ENCODE measurements at regions not wholly inside any gene's neighbourhood (a gene's known extent, or its start where the extent isn't known, plus 50 kb on each side); places are given as distances from the start of the nearest gene placed in this dataset.

DNA sequence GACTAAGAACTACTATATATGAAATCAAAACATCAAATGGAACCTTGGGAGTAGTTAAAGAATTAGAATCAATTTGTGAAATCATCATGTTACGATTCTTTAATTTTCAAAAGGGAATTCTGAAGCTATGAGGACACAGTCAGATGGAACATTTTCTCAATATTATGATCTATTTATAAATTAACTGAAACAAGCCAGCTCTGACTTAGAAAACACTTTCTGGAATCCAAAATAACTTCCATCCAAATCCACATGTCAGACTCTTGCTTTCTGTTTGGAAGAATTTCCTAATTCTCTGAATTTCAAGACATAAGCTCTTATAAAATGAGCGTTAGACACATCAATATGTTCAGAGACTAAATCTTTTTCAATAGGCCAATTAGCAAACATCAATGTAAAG is 737.7 kb upstream of the SOX9 start:
- no peak overlapping the region for H3K4me3 ChIP-seq
- H3K27me3 ChIP-seq: no peaks in the 10 kb centered on the region
- no peak overlapping the region for H3K27ac ChIP-seq
- no peaks in the 10 kb centered on the region for H3K36me3 ChIP-seq
- H3K9me3 ChIP-seq: no peaks in the 10 kb centered on the region
- H3K4me1 ChIP-seq: no peaks in the 10 kb centered on the region
- no peak for TF ChIP-seq POLR2A (IDR thresholded peaks at IDR 0.05)
- TF ChIP-seq, protein P1, sequence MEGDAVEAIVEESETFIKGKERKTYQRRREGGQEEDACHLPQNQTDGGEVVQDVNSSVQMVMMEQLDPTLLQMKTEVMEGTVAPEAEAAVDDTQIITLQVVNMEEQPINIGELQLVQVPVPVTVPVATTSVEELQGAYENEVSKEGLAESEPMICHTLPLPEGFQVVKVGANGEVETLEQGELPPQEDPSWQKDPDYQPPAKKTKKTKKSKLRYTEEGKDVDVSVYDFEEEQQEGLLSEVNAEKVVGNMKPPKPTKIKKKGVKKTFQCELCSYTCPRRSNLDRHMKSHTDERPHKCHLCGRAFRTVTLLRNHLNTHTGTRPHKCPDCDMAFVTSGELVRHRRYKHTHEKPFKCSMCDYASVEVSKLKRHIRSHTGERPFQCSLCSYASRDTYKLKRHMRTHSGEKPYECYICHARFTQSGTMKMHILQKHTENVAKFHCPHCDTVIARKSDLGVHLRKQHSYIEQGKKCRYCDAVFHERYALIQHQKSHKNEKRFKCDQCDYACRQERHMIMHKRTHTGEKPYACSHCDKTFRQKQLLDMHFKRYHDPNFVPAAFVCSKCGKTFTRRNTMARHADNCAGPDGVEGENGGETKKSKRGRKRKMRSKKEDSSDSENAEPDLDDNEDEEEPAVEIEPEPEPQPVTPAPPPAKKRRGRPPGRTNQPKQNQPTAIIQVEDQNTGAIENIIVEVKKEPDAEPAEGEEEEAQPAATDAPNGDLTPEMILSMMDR (IDR thresholded peaks at IDR 0.05): no peak
- DNase-seq: no peak

DNA sequence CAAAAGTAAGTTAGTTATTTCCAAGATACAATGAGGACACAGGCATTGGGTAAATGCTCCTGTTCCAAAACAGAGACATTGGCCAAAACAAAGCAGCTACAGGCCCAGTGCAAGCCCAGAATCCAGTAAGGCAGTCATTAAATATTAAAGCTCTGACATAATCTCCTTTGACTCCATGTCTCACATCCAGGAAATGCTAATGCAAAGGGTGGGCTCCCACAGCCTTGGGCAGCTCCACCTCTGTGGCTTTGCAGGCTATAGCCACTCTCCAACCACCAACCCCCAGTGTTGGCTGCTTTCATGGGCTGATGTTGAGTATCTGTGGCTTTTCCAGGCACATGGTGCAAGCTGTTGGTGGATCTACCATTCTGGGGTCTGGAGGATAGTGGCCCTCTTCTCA is 733.4 kb upstream of the SOX9 start:
- no peaks in the 10 kb centered on the region for H3K9me3 ChIP-seq

DNA sequence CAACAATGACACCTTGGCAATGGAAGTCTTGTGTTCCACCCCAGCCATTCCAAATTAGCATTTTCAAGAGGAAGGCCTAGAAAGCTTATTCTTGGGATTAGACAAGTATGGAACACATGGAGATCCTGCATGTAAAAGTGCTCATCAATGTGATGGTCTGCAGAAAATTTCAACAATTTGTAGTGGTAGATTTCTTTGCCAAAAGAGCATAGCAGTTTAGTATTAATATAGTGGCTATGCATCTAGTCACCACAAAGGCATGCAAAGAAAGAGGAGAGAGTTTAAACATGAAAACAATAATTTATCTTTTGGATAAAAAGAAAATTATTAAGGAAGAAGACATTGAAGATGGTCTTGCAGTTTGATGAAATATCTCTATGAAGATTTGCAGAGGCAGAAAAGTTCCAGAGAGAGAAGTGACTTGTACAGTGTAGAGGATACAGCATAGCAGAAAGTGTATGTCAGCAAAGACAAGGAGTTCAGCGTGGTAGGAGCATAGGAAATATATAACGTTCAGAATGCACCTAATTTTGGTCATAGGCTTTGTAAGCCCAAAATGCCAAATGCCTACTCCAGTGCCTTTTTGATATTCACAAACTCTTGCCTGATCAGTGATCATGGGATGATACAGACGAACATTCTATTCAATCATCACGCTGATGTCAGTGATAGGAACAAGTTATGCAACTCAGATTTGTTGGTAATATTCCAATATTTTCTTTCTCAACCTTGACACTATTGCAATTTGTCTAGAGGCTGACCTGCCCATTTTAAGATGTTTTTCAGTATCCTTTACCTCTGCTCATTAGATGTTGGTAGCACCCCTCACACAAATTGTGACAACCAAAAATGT is 727.9 kb upstream of the SOX9 start:
- H3K27me3 ChIP-seq: no peaks in the 10 kb centered on the region
- H3K4me1 ChIP-seq: no peaks in the 10 kb centered on the region
- H3K36me3 ChIP-seq: no peaks in the 10 kb centered on the region
- no peaks in the 10 kb centered on the region for H3K9me3 ChIP-seq
- TF ChIP-seq, protein P1 (IDR thresholded peaks at IDR 0.05): no peak
- no peak for TF ChIP-seq POLR2A (IDR thresholded peaks at IDR 0.05)
- H3K27ac ChIP-seq: no peak overlapping the region
- DNase-seq: no peak
- no peak overlapping the region for H3K4me3 ChIP-seq

More for the DNA sequence above, 733.4 kb upstream of the SOX9 start:
- no peaks in the 10 kb centered on the region for H3K4me1 ChIP-seq
- H3K27me3 ChIP-seq: no peaks in the 10 kb centered on the region
- DNase-seq: no peak
- no peaks in the 10 kb centered on the region for H3K36me3 ChIP-seq
- TF ChIP-seq, protein P1 (IDR thresholded peaks at IDR 0.05): no peak
- TF ChIP-seq POLR2A (IDR thresholded peaks at IDR 0.05): no peak
- H3K27ac ChIP-seq: no peak overlapping the region
- no peak overlapping the region for H3K4me3 ChIP-seq

DNA sequence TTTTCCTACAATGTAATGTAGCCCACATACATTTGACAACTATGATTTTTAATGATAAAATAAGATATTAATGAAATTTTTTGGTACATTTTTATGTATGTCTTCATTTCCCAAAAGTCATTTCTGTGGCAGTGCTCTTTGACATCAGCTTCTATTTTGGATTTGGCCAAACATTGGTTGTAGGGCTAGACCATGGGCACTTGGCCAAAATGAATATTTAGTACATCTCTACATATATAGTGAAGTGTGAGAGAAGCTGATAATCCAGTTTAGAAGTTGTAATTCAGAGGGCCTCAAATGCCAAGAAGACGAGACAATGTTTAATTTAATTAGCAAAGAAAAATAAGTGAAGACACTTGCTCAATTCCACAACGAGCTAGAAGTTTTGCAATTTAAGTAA is 724.9 kb upstream of the SOX9 start:
- Histone ChIP-seq H3K27ac (no peak overlapping the region), H3K4me1 (no peaks in the 10 kb centered on the region), H3K9me3 (no peaks in the 10 kb centered on the region), H3K36me3 (no peaks in the 10 kb centered on the region), H3K27me3 (no peaks in the 10 kb centered on the region), H3K4me3 (no peak overlapping the region)
- no peak for TF ChIP-seq POLR2A (IDR thresholded peaks at IDR 0.05)
- TF ChIP-seq, protein P1 (IDR thresholded peaks at IDR 0.05): no peak
- no peak for DNase-seq

DNA sequence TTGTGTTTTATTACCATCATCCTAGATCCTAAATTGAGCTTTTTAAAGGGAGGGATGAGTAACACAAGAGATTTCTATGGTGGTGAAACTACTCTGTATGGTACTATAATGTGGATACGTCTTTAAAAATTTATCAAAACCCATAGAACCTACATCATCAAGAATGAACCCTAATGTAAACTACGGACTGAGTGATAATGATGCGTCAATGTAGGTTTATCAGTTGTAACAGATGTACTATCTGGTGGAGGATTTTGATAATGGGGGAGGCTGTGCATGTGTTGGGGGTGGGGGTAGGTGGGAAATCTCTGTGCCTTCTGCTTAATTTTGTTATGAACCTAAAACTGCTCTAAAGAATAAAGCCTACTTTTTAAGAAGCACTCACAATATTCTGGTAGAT is 724.1 kb upstream of the SOX9 start:
- no peaks in the 10 kb centered on the region for H3K4me1 ChIP-seq
- no peaks in the 10 kb centered on the region for H3K36me3 ChIP-seq
- no peaks in the 10 kb centered on the region for H3K27me3 ChIP-seq
- H3K27ac ChIP-seq: no peak overlapping the region
- H3K9me3 ChIP-seq: no peaks in the 10 kb centered on the region
- DNase-seq: no peak
- no peak overlapping the region for H3K4me3 ChIP-seq
- TF ChIP-seq, protein P1 (IDR thresholded peaks at IDR 0.05): no peak
- TF ChIP-seq POLR2A (IDR thresholded peaks at IDR 0.05): no peak

All from Peyer's patch (tissue), 4 donors.